Activated T-cell treated with anti-CD3 and anti-CD28 coated beads, Interleukin-2, amount 50 U/mL, for 24 hours (primary cell): ENCODE measurements at regions not wholly inside any gene's neighbourhood (a gene's known extent, or its start where the extent isn't known, plus 50 kb on each side); places are given as distances from the start of the nearest gene placed in this dataset.

Source experiments
- DNase-seq: peaks from one replicate; pipeline ENCODE4 v3.0.0-alpha.2; 2020
- H3K27ac Mint-ChIP-seq: 2 replicates; pipeline ENCODE4 v1.8.0; 2020; ENCODE audit warnings: mild to moderate bottlenecking, mixed read lengths
- H3K27me3 Mint-ChIP-seq: 2 replicates; pipeline ENCODE4 v1.8.0; 2020; ENCODE audit warnings: mixed read lengths
- H3K36me3 Mint-ChIP-seq: 2 replicates; pipeline ENCODE4 v1.8.0; 2020; ENCODE audit warnings: low read depth, mixed read lengths
- H3K4me1 Mint-ChIP-seq: 2 replicates; pipeline ENCODE4 v1.8.0; 2020; ENCODE audit warnings: low read depth, mixed read lengths
- H3K4me3 Mint-ChIP-seq: 2 replicates; pipeline ENCODE4 v1.8.0; 2020; ENCODE audit warnings: mild to moderate bottlenecking, moderate library complexity, mixed read lengths
- H3K9me3 Mint-ChIP-seq: 2 replicates; pipeline ENCODE4 v1.8.0; 2020; ENCODE audit warnings: mixed read lengths

- no peaks in the 10 kb centered on the region for H3K4me1 Mint-ChIP-seq
- no peaks in the 10 kb centered on the region for H3K9me3 Mint-ChIP-seq
- no peaks in the 10 kb centered on the region for H3K36me3 Mint-ChIP-seq
- DNase-seq, result no peak
- H3K4me3 Mint-ChIP-seq, result no peak overlapping the region
- peaks cover 4% of the 10 kb centered on the region for H3K27me3 Mint-ChIP-seq
- H3K27ac Mint-ChIP-seq, result no peak overlapping the region
These were observed 303.8 kb upstream of the WWC1 start for GRCh38 chr5:167987490-167988280.

GRCh38 chr5:167992868-167993267 lies 298.6 kb upstream of the WWC1 start:
- no peaks in the 10 kb centered on the region for H3K9me3 Mint-ChIP-seq
- H3K27ac Mint-ChIP-seq, result no peak overlapping the region
- DNase-seq, result no peak
- H3K27me3 Mint-ChIP-seq, result peaks cover 4% of the 10 kb centered on the region
- H3K4me1 Mint-ChIP-seq, result no peaks in the 10 kb centered on the region
- no peak overlapping the region for H3K4me3 Mint-ChIP-seq
- no peaks in the 10 kb centered on the region for H3K36me3 Mint-ChIP-seq

GRCh38 chr5:167993771-167994170 lies 297.7 kb upstream of the WWC1 start:
- Mint-ChIP-seq H3K27ac (no peak overlapping the region), H3K4me3 (no peak overlapping the region), H3K9me3 (no peaks in the 10 kb centered on the region), H3K36me3 (no peaks in the 10 kb centered on the region), H3K27me3 (no peaks in the 10 kb centered on the region), H3K4me1 (no peaks in the 10 kb centered on the region)
- no peak for DNase-seq

GRCh38 chr5:167995844-167996425 lies 295.5 kb upstream of the WWC1 start:
- Mint-ChIP-seq H3K9me3 (no peaks in the 10 kb centered on the region), H3K36me3 (no peaks in the 10 kb centered on the region), H3K4me1 (no peaks in the 10 kb centered on the region), H3K27me3 (no peaks in the 10 kb centered on the region), H3K4me3 (no peak overlapping the region), H3K27ac (no peak overlapping the region)
- DNase-seq, result no peak

GRCh38 chr5:167998148-167998767 lies 293.2 kb upstream of the WWC1 start:
- DNase-seq, result no peak
- Mint-ChIP-seq H3K4me1 (no peaks in the 10 kb centered on the region), H3K27me3 (no peaks in the 10 kb centered on the region), H3K4me3 (no peak overlapping the region), H3K27ac (no peak overlapping the region), H3K9me3 (no peaks in the 10 kb centered on the region), H3K36me3 (no peaks in the 10 kb centered on the region)

- H3K36me3 Mint-ChIP-seq, result no peaks in the 10 kb centered on the region
These were observed 292.3 kb upstream of the WWC1 start for GRCh38 chr5:167999182-167999581.

GRCh38 chr5:168001318-168001717 lies 290.1 kb upstream of the WWC1 start:
- Mint-ChIP-seq H3K27me3 (no peaks in the 10 kb centered on the region), H3K4me3 (no peak overlapping the region), H3K4me1 (no peaks in the 10 kb centered on the region), H3K36me3 (no peaks in the 10 kb centered on the region), H3K9me3 (no peaks in the 10 kb centered on the region), H3K27ac (no peak overlapping the region)
- DNase-seq, result no peak

More at GRCh38 chr5:167999182-167999581, 292.3 kb upstream of the WWC1 start:
- Mint-ChIP-seq H3K27me3 (no peaks in the 10 kb centered on the region), H3K9me3 (no peaks in the 10 kb centered on the region), H3K4me3 (no peak overlapping the region), H3K4me1 (no peaks in the 10 kb centered on the region), H3K27ac (no peak overlapping the region)
- no peak for DNase-seq

- no peak overlapping the region for H3K27ac Mint-ChIP-seq
- H3K4me1 Mint-ChIP-seq, result no peaks in the 10 kb centered on the region
- H3K4me3 Mint-ChIP-seq, result no peak overlapping the region
- H3K36me3 Mint-ChIP-seq, result no peaks in the 10 kb centered on the region
- H3K9me3 Mint-ChIP-seq, result no peaks in the 10 kb centered on the region
- no peak for DNase-seq
- no peaks in the 10 kb centered on the region for H3K27me3 Mint-ChIP-seq
These were observed 289.3 kb upstream of the WWC1 start for GRCh38 chr5:168002116-168002515.

- DNase-seq, result no peak
- Mint-ChIP-seq H3K36me3 (no peaks in the 10 kb centered on the region), H3K4me1 (no peaks in the 10 kb centered on the region), H3K27ac (no peak overlapping the region), H3K4me3 (no peak overlapping the region), H3K9me3 (no peaks in the 10 kb centered on the region), H3K27me3 (no peaks in the 10 kb centered on the region)
These were observed 286.4 kb upstream of the WWC1 start for GRCh38 chr5:168005093-168005492.

- no peaks in the 10 kb centered on the region for H3K4me1 Mint-ChIP-seq
- DNase-seq, result no peak
These were observed 285.5 kb upstream of the WWC1 start for GRCh38 chr5:168005936-168006335.

GRCh38 chr5:168006456-168007130 lies 284.9 kb upstream of the WWC1 start:
- Mint-ChIP-seq H3K4me3 (no peak overlapping the region), H3K27ac (no peak overlapping the region), H3K36me3 (no peaks in the 10 kb centered on the region), H3K9me3 (no peaks in the 10 kb centered on the region), H3K27me3 (no peaks in the 10 kb centered on the region), H3K4me1 (no peaks in the 10 kb centered on the region)
- DNase-seq, result no peak

More at GRCh38 chr5:168005936-168006335, 285.5 kb upstream of the WWC1 start:
- H3K4me3 Mint-ChIP-seq, result no peak overlapping the region
- H3K36me3 Mint-ChIP-seq, result no peaks in the 10 kb centered on the region
- H3K9me3 Mint-ChIP-seq, result no peaks in the 10 kb centered on the region
- no peak overlapping the region for H3K27ac Mint-ChIP-seq
- no peaks in the 10 kb centered on the region for H3K27me3 Mint-ChIP-seq

- DNase-seq, result no peak
- no peaks in the 10 kb centered on the region for H3K4me1 Mint-ChIP-seq
- no peak overlapping the region for H3K4me3 Mint-ChIP-seq
- no peaks in the 10 kb centered on the region for H3K9me3 Mint-ChIP-seq
- H3K27ac Mint-ChIP-seq, result no peak overlapping the region
- no peaks in the 10 kb centered on the region for H3K36me3 Mint-ChIP-seq
- no peaks in the 10 kb centered on the region for H3K27me3 Mint-ChIP-seq
These were observed 284.2 kb upstream of the WWC1 start for GRCh38 chr5:168007286-168007685.

- Mint-ChIP-seq H3K9me3 (no peaks in the 10 kb centered on the region), H3K36me3 (no peaks in the 10 kb centered on the region), H3K4me1 (no peaks in the 10 kb centered on the region), H3K27me3 (peaks cover 3% of the 10 kb centered on the region), H3K4me3 (no peak overlapping the region), H3K27ac (no peak overlapping the region)
- DNase-seq, result no peak
These were observed 282.9 kb upstream of the WWC1 start for GRCh38 chr5:168008555-168008954.

- Mint-ChIP-seq H3K27ac (no peak overlapping the region), H3K27me3 (peaks cover 3% of the 10 kb centered on the region), H3K4me3 (no peak overlapping the region), H3K4me1 (no peaks in the 10 kb centered on the region), H3K9me3 (no peaks in the 10 kb centered on the region), H3K36me3 (no peaks in the 10 kb centered on the region)
- DNase-seq, result no peak
These were observed 280.3 kb upstream of the WWC1 start for GRCh38 chr5:168011096-168011495.

GRCh38 chr5:168012006-168012405 lies 279.4 kb upstream of the WWC1 start:
- H3K27ac Mint-ChIP-seq, result no peak overlapping the region
- no peaks in the 10 kb centered on the region for H3K36me3 Mint-ChIP-seq
- H3K4me1 Mint-ChIP-seq, result no peaks in the 10 kb centered on the region
- H3K27me3 Mint-ChIP-seq, result peaks cover 3% of the 10 kb centered on the region
- H3K9me3 Mint-ChIP-seq, result no peaks in the 10 kb centered on the region
- H3K4me3 Mint-ChIP-seq, result no peak overlapping the region
- DNase-seq, result no peak
